SHP77 (cell line): ENCODE measurements at regions not wholly inside any gene's neighbourhood (a gene's known extent, or its start where the extent isn't known, plus 50 kb on each side); places are given as distances from the start of the nearest gene placed in this dataset.

Experiments
- DNase-seq, 2 experiments: peaks; one replicate each; lab custom pipeline; 2025; lab: John Stamatoyannopoulos, UW

DNA sequence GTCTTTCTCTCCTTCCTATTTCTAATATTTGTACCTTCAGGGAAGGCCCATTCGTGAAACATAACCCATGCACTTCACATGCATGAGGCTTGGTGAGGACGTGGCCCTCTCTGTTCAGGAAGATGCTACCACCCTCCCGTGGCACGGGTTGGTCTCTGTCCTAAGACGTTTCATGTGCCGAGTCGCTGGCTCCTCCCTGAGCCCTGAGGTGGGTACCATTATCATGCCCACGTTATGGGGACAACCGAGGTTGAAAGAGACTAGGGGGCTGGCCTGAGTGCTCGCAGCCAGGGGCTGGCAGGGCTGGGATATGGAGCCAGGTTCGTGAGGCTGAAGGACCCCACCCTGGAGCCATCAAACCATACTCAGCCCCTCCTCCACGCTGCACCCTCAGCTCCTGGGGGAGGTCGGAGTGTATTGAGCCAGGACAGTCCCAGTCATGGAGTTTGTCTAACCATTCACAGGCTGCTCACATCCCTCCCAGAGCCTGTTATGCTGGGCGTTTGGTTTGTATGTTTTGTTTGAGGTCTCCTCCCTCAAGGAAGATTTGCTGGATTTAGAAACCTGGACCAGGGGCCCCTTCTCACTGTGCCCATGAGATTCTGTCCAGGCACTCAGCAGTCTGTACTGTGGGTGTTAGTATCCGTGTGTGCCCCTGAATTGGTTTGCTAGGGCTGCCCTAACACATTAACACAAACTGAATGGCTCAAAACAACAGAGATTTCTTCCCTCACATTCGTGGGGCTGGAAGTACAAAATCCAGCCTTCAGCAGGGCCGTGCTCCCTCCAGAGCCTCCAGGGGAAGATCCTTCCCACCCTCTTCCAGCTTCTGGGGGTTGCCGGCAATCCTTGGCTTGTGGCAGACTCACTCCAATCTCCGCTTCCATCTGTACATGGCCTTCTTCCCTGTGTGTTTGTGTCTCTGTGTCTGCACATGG is 88.3 kb downstream of the ANKRD60 start:
- no peak for DNase-seq

DNA sequence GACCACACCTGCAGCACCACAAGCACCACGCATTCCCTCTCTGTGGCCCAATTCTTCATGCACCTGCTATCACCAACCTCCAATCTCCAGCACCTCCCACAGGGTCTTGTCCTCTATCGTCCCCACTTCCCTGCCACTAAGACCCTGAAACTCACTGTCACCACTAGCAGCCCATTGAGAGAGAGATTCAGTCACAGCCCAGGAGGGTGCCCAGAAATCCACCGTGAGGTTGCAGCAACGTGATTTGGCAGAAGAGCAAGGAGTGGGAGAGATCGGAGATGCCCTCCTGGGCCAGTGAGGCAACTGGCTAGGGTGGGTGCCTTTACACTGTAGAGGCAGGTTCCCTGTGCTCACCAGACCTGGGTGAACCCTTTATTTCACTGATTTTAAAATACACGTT is 90.1 kb downstream of the ANKRD60 start:
- no peak for DNase-seq

DNA sequence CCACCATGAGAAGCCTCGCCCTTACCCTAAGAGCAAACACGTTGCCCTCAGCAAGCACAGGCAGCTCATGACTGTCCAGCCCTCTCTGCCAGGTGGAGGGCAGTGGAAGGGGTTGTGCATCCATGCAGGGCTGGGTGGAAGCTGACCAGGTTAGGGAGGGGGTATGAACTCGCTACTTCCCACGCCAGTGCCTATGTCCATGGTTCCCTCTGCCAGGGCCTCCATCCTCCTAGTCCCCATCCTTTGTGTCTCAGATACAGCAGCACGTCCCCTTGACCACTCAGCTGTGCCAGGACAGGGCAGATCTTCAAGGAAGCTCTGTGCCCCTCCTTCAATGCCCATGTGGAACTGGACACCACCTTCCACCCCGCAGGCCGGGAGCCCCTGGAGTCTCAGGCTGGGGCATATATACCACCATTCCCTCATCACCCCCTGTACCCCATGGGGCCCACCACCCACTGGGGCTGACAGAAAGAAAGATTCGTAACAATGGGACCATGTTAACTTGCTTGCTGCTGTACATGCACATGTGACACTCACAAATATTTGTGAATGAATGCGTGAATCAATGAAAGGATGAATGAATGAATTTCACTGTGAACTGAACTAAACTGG is 90.7 kb downstream of the ANKRD60 start:
- DNase-seq: no peak

DNA sequence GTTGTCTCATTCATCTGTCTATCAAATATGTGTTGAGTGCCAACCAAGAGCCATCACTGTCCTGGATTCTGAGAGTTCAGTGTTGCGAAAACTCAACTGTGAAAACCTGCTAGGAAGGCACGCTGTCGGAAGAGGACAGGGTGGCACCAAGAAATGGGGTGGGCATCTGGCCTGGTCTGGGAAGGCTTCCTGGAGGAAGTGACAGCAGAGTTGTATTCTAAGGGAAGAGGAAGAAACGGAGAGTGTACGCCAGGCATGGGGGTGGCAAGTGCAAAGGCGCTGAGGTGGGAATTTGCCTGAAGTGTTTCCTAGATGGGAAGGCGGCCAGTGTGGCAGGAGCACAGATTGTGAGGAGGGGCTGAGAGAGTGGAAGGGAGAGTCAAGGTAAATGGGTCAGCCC is 91.2 kb downstream of the ANKRD60 start:
- DNase-seq: no peak

DNA sequence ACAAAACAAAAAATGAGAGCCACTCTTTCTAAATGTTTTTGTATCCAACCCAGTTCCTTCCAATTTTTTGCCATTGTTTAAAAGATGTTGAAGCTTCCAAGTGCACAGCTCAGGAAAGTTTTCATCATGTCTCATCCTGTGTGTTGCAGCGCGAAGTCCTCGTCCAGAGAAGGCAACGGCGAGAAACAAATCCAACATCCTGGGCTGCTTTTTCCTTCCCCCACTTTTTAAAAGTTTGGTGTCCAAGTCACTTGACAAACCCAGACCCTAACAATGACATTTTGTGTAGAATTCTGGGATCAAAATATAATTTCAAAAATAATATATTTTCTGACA is 92.3 kb downstream of the ANKRD60 start:
- no peak for DNase-seq

DNA sequence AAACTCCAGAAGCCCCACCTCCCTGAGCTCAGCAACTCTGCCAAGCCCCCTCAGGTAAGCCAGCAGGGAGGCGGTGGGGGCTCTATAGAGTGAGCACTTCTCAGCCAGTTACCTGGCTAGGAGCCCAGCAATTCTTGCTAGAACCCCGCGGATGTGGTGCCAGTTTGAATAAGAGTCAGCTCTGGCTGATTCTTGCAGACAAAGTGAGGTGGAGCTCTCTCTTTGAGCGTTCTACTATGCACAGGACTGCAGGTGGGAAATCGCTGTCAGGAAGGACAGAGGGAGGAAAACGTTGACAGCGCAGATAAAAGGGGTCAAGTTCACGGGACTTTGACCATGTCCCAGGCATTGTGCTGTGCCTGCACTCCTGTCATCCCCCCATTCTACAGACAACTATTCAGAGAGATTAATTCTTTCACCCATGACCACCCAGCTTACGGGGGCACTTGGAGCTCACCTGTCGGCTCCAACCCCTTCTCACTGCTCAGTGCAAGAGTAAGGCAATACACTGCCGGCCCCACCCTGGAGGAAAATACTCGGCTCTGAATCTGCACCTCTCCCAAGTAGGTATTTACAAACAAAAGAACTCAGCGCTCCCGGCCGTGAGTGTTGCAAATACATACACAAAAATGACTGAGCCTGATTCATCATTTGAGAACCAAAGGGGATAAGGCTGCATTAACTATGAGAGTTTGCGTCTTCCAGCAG is 92.9 kb downstream of the ANKRD60 start:
- no peak for DNase-seq

DNA sequence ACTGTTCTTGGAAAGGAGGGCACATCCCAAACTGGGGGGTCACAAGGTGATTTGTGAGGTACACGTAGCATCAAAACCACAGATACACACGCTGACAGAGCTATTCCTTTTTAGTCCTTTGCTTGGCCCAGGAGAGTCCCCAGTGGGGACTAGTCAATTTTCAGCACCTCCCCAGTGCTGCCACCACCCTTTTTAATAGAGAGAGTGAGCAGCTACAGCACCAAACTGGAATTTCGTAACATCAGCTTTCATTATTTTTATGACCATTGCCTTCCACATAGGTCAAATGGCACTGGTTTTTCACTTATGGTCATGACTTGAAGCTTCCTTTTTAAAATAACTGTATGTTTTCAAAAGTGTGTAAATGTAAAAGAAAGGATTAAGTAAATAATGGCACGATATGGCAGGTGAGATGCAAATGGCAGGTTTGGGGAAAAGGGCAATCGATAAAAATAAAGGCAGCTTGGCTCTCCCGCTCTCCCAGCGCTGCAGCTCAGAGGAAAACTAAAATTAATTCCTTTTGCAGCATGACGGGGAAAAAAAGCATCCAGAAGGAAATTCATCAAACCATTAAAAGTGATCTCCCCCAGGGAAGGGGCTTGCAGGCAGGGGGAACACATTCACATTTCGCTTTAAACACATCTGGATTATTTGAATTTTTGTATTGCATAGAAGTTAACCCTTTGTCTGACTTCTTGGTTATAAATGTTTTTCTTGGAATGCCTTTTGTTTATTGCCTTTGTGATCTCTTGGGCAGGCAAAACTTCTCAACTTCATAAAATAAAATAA is 95.2 kb downstream of the ANKRD60 start:
- DNase-seq: no peak

DNA sequence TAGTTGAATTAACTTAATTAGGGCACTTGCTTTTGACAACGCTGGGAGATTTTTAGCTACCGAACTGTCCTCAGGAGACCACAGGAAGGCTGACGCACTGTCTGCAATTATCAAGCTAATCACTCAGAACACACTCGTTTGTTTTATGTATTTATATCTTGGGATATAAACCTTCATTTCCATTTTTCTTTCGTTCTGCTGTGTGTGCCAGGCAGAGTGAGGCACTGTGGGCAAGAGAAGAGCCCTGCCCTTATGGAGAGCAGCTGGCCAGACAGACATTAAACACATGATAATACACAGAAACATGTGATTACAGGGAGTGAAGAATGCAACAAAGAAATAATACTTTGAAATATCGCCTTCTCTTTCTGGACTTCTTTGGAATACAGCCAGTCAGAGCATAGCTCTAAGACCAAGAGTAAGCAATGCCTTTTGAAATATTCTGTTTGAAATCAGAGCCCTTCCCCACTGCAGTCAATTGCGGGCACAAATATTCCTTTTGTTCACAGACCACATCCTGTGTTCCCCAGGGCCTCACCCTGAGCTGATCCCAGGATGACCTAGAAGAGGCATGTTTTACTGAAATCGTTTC is 96.8 kb downstream of the ANKRD60 start:
- no peak for DNase-seq

DNA sequence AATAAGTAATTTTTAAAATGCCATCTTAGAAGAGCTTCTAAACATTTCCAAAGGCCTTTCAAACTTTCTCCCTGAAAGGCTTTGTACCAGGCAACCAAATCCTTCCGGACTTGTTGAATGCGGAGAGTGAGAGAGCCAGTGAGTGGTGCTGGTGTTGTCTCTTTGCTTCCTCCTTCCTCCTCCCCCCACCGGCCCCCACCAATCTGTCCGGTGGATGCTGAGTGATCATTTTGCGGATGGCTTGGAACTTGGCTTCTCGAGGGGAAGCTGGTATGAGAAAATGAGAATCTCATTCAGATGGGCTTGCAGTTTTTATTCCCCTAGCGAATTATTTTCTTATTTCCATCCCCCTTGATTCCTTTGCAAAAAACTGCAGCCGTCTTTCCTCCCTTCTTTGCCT is 97.3 kb downstream of the ANKRD60 start:
- no peak for DNase-seq

DNA sequence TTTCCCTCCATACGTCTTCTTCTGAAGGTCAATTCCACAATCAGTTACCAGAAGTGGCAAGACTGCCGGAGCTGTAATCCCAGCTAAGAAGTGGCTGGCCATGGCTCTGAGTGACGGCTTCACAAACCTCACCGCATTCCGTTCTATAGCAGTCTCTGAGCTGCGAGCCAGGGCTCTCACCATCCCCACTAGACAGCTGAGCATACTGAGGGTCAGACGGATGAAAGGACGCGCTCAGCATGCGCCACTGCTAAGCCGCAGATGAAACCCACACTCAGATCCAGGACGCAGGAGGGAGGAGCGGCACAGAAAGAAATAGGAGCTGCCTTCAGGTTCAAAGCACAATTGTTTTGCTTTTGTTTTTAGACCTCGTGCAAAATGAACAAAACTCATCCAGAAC is 97.9 kb downstream of the ANKRD60 start:
- DNase-seq: no peak

DNA sequence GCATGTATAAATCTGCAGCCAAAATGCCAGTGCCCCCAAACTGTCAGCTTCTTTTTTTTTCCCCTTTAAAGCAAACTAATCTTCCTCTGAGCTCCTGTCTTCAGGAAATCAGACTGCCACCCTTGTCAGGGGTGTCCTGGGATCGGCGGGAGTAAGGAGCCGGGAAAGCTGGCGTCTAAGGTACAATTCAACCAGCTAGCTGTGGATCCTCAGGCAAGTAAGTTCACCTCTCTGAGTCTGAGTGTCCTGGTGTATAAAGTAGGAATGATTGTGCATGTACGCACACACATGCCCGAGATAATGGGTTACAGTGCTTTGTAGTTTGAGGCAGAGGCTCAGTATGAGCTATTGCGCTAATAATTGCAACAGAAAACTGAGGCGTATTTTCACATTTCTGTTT is 98.3 kb downstream of the ANKRD60 start:
- DNase-seq: no peak

DNA sequence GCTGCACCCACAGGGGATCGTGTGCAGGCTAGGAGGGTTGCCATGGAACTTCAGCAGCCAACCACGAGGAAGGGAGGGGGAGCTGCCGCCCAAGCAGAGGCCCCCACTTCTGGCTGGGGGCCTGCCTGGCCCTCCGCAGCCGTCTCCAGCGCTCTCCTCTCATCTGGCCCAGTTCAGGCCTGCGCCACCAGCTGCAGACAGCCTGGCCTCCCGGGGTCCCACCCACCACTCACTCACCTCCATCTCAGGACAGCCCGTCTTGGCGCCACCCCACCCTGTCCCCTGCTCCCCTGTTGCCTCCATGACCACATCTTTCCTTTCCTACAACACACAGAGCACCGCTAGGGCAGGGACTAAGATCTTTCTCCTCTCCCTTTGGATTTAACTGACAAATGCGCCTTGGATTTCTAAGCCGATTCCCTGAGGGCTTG is 98.7 kb downstream of the ANKRD60 start:
- DNase-seq: no peak

DNA sequence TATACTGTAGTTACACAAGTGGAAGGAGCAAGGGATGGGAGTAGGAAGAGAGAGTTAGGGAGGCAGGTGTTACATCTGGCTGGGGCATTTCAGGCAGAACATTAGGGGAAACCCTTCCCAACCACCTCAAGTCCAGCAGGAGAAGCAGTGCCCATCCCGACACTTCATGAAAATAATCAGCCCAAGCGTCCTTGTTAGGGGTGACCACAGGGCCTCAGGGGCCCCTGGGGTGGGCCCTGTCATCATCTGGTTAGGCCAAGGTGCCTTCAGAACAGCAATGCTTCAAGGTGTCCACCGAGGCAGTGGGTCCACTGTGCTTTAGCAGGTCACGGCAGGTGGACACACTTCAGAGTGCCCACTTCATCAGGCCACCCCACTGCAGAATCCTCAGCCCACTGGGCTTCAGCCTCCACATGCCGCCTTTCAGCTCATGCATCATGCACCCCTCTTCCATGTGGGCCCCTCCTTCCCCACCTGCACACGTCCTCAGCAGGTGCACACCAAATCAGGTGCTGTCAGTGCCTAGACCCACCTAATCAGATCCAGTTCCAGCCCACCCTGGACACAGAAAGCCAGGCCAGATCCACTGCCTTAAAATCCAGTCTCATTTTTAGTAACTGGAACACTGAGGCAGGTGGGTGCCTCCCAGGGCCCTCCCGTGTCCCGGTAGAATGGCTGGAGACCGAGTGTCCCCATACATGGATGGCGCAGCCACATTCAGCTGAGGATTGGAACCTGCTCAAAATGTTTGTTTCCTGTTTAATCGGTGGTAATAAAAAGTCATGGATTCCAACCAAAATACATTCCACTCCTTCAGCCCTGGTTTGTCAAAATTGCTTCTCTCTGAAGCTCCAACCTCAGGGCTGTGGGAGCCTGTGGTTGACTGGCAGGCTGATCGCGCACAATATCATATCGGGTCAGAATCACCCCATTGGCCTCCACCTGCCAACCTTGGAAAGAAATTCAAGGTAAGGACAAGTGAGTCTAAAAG is 99.5 kb downstream of the ANKRD60 start:
- DNase-seq: no peak

DNA sequence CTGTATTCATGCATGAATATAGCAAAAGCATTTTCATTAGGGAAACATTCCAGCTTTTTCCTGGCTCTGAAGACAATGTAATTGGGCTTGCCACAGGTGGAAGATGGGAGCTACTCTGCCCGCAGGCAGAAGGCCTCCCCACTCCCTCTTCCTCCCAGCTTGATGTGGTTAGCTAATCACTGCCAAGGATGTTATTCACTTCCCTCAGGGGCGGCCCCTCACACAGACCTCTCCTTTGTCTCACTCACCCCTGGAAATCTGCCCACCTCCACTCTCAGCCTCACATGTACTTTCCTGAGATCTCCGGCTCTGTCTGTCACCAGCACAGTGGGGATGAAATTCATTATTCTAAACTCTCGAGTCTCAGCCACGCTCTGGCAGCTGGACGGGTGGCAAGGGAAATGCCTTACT is 100.7 kb downstream of the ANKRD60 start:
- DNase-seq: no peak

DNA sequence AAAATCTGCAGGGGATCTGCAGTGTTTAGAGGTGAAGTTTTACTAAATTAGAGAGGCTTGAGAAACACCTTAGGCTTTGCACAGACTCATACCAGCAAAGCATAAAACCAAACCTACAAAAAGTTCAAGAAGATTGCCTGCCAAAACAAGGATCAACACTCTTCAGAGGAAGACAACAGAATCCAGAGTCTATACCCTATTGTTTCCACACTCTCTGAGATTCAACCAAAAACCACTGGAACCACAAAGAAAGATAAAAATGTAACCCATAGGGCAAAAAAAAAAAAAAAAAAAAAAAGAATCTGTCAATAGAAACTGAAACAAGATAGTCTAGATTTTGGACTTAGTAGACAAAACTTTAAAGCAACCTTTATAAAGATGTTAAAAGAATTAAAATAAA is 102.7 kb downstream of the ANKRD60 start:
- no peak for DNase-seq

DNA sequence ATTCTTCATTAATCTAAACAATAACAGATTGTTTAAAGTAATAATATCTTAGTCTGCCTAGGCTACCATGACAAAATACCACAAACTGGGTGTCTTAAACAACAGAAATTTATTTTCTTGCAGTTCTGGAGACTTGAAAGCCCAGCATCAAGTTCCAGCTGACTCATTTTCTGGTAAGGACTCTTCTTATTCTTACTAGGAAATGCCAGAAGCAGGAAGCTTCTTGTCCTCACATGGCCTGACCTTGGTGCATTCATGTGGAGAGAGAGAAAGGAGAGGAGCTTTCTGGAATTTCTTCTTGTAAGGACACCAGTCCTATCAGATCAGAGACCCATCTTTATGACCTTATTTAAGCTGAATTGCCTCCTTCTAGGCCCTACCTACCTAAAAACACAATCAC is 110.5 kb downstream of the ANKRD60 start:
- DNase-seq: no peak

DNA sequence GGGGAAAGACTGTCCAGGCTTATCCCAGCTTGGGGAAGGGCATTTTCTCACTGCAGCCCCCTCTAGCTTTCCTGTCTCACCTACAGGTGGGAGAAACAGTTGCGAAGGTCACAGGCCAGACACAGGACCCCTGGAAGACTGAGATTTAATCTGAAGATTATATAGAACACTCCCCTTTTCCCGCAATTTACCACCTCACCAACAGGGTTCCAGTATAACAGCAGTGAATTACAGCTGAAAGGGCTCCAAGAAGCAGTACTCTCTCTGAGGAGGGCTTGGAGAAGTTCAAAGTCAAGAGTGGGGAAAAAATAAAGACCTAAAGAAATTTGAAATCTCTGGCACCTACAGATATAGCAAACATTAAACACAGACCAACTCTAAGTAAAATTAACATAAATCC is 111.9 kb downstream of the ANKRD60 start:
- DNase-seq: no peak

DNA sequence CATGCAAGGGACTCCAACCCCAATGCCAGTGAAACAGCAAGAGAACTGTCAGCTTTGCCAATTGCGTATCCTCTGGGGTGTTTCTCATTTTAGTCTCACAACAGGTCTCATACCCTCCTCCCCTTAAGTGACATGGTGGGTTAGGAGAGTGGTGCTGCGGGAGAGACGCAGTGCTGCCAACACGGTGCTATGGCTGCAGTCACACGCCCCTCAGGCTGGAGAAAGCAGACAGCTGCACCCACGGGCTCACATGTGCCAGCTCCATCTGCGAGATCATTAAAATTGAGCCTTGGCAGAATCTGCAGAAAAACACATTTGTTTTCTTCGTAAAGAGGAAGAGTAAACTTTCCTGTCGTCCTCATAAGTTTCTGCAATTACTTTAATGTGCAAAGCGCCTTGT is 114.7 kb downstream of the ANKRD60 start:
- no peak for DNase-seq

DNA sequence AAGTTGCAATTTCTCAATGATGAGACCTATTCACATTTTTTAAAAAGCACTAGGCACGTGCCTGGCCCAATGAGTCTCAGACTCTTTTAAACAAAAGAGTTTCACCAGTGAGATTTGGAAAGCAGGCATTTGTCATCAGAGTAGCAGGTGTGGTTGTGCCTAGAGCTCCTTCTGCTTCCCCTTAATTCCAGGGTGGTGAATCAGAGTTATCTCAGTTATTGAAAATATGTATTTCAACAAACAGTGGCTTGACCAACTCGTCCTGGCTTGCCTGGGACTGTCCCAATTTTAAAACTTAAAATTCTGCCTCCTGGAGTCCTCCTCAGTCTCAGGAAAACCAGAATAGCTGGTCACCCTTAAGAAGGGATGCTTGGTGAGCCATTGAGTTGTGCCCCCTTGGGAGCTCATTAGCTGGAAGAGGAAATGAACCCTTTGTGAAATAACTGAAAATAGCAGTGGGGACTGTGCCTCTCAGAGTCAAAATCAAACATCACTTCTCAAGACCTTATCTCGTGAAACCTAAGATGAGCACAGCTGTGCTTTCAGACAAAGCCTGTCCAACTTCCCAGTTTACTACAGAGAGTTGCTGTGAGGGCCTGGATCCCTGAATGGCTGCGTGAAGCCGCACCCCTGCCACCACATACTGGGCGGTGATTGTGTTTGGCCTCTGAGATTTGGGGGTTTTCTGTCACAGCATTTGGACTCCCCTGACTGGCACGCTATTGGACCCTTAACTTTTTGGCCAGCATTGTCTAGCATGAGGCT is 116.3 kb downstream of the ANKRD60 start:
- DNase-seq: no peak
